ENCODE measurements at regions not wholly inside any gene's neighbourhood (a gene's known extent, or its start where the extent isn't known, plus 50 kb on each side); places are given as distances from the start of the nearest gene placed in this dataset.
"Not testable (repeated sequence)": the region's sequence is repeated elsewhere in the genome, so short reads cannot be mapped to it uniquely, and the experiment has no call there.

DNA sequence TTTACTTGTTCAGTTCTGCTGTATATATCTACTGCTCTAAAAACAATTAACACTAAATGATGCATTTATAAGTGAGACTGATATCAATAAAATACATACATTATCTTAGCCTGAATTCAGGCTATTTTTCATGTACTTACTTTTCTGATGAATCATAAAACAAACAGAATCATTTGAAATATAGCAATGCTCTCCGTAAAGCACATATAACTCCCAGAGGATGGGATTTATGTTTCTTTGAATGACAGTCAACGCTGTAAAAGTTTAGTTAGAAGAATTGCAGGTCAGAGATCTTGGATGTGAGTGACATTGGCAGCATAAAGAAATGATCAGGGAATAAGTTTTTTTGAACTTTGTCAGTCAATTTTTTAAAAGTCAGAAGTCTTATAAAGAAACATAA, 740.2 kb upstream of the NOVA1 start:
- H3K27ac Mint-ChIP-seq = no peak overlapping the region
- no peak for DNase-seq
- H3K27me3 Mint-ChIP-seq (ENCODE audit: low read depth, poor library complexity) = no peaks in the 10 kb centered on the region
- H3K36me3 Mint-ChIP-seq (ENCODE audit: low read depth) = no peaks in the 10 kb centered on the region
- TF ChIP-seq, protein P1, sequence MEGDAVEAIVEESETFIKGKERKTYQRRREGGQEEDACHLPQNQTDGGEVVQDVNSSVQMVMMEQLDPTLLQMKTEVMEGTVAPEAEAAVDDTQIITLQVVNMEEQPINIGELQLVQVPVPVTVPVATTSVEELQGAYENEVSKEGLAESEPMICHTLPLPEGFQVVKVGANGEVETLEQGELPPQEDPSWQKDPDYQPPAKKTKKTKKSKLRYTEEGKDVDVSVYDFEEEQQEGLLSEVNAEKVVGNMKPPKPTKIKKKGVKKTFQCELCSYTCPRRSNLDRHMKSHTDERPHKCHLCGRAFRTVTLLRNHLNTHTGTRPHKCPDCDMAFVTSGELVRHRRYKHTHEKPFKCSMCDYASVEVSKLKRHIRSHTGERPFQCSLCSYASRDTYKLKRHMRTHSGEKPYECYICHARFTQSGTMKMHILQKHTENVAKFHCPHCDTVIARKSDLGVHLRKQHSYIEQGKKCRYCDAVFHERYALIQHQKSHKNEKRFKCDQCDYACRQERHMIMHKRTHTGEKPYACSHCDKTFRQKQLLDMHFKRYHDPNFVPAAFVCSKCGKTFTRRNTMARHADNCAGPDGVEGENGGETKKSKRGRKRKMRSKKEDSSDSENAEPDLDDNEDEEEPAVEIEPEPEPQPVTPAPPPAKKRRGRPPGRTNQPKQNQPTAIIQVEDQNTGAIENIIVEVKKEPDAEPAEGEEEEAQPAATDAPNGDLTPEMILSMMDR (IDR thresholded peaks at IDR 0.05) = no peak
- no peak overlapping the region for H3K4me3 Mint-ChIP-seq
- H3K4me1 Mint-ChIP-seq = no peaks in the 10 kb centered on the region
- peaks cover 6% of the 10 kb centered on the region for H3K9me3 Mint-ChIP-seq

DNA sequence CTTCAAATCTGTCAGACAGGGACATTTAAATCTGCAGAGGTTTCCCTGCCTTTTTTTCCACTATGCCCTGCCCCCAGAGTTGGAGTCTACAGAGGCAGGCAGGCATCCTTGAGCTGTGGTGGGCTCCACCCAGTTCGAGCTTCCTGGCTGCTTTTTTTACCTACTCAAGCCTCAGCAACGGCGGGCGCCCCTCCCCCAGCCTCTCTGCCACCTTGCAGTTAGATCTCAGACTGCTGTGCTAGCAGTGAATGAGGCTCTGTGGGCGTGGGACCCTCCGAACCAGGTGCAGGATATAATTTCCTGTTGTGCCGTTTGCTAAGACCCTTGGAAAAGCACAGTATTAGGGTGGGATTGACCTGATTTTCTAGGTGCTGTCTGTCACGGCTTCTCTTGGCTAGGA, 765.2 kb upstream of the NOVA1 start:
- H3K36me3 Mint-ChIP-seq (ENCODE audit: low read depth); H3K4me1 Mint-ChIP-seq; H3K4me3 Mint-ChIP-seq; DNase-seq; H3K27me3 Mint-ChIP-seq (ENCODE audit: low read depth, poor library complexity); H3K27ac Mint-ChIP-seq: not testable (repeated sequence)
- H3K9me3 Mint-ChIP-seq = peaks cover 15% of the 10 kb centered on the region

DNA sequence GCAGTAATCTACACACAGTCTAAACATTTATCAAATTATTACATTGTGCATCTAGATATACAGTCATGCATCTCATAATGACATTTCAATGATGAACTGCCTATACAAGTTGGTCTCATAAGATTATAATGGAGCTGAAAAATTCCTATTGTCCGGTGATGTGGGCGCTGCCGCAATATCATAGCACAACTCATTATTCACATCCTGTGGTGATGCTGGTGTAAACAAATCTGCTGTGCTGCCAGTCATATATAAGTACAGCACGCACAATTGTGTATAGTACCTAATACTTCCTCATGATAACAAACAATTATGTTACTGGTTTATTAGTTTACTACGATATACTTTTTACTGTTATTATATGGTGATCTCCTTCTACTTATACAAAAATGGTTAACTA, 768.8 kb upstream of the NOVA1 start:
- Mint-ChIP-seq H3K36me3 (ENCODE audit: low read depth) (no peaks in the 10 kb centered on the region), H3K27ac (no peak overlapping the region), H3K27me3 (ENCODE audit: low read depth, poor library complexity) (peaks cover 8% of the 10 kb centered on the region), H3K4me1 (no peaks in the 10 kb centered on the region), H3K4me3 (no peak overlapping the region), H3K9me3 (no peaks in the 10 kb centered on the region)
- DNase-seq = no peak
- TF ChIP-seq, protein P1 (IDR thresholded peaks at IDR 0.05) = no peak

DNA sequence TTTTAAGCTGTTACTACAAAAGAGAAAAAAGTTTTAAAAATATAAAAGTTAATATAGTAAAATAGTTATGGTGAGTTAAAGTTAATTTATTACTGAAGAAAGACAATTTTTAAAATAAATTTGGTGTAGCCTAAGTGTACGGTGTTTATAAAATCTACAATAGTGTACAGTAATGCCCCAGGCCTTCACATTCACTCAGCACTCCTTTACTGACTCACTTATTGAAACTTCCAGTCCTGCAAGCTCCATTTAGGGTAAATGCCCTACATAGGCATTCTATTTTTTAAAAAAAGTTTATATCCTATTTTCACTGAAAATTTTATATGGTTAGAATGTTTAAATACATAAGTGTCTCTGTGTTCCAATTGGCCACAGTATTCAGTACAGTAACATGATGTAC, 769.5 kb upstream of the NOVA1 start:
- no peak for DNase-seq
- no peaks in the 10 kb centered on the region for H3K4me1 Mint-ChIP-seq
- no peaks in the 10 kb centered on the region for H3K9me3 Mint-ChIP-seq
- TF ChIP-seq, protein P1 (IDR thresholded peaks at IDR 0.05) = no peak
- H3K27me3 Mint-ChIP-seq (ENCODE audit: low read depth, poor library complexity) = peaks cover 8% of the 10 kb centered on the region
- H3K27ac Mint-ChIP-seq = no peak overlapping the region
- H3K36me3 Mint-ChIP-seq (ENCODE audit: low read depth) = no peaks in the 10 kb centered on the region
- H3K4me3 Mint-ChIP-seq = no peak overlapping the region

DNA sequence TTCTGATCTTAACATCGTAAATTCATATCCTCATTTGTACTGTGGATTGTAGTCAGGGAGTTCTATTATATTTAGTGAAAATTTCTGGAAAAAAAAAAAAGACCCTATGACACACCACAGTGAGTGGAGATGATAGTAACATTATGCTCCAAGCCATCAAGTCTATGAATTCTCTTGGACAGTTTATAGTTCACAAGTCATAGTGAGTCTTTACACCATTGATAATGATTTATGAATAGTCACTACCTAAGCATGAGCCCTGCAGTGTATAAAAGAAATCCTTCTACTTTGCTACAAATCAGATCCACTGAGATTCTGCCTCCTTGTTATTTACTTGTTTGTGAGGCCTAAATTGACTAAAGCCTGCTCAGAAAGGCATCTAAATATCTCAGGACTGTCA, 772.2 kb upstream of the NOVA1 start:
- Mint-ChIP-seq H3K27me3 (ENCODE audit: low read depth, poor library complexity) (peaks cover 8% of the 10 kb centered on the region), H3K4me1 (no peaks in the 10 kb centered on the region), H3K9me3 (no peaks in the 10 kb centered on the region), H3K4me3 (no peak overlapping the region), H3K27ac (no peak overlapping the region), H3K36me3 (ENCODE audit: low read depth) (no peaks in the 10 kb centered on the region)
- TF ChIP-seq, protein P1 (IDR thresholded peaks at IDR 0.05) = no peak
- no peak for DNase-seq

DNA sequence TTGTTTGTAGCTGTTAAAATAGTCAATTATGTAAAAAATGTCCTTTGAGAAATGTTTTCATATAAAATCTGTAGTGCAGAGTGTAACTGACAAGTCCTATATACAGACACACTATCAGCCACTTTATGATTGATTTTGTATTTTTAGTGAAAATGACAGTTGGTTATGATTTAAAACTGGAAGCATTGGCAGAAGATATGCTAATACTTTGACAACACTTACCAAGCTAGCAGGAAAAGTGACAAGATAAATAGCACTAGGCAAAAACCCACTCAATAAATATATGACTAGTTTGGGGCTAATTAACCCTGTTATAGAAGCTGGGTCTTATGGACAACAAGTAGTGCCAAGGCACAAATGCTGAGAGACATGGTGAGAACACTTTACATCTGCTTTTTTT, 772.9 kb upstream of the NOVA1 start:
- Mint-ChIP-seq H3K4me1 (no peaks in the 10 kb centered on the region), H3K36me3 (ENCODE audit: low read depth) (no peaks in the 10 kb centered on the region), H3K27me3 (ENCODE audit: low read depth, poor library complexity) (peaks cover 8% of the 10 kb centered on the region), H3K9me3 (no peaks in the 10 kb centered on the region), H3K4me3 (no peak overlapping the region), H3K27ac (no peak overlapping the region)
- TF ChIP-seq, protein P1 (IDR thresholded peaks at IDR 0.05) = no peak
- DNase-seq = no peak

Data from nephron progenitor cell (in vitro differentiated cells).